GM21576 (cell line): ENCODE measurements at regions not wholly inside any gene's neighbourhood (a gene's known extent, or its start where the extent isn't known, plus 50 kb on each side); places are given as distances from the start of the nearest gene placed in this dataset.

Experiments used
- ATAC-seq: cut with Tn5 transposase; IDR thresholded peaks from one replicate; pipeline ENCODE4 v1.9.1; 2021; ENCODE audit warnings: mild to moderate bottlenecking, moderate library complexity; ENCODE audit not compliant: unreplicated experiment

DNA sequence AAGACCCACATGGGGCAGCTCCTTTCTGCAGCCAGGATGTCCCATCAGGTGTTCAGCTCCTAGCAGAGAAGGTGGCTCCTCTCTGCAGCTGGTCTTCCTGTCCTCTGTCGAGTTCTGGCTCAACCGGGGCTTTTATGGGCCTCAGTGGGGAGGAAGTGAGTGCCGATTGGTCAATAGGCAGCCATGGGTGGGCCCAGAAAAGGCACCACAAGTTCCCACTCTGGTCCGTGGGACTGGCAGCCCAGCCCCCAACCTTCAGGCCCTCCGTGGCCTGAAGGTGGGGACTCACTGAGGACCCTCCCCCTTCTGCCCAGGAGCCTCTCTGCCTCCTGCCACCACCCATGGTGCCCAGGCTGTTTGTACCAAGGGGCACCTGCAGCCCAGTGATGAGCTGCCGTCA, 161.7 kb upstream of the DUSP10 start:
- ATAC-seq: no peak

DNA sequence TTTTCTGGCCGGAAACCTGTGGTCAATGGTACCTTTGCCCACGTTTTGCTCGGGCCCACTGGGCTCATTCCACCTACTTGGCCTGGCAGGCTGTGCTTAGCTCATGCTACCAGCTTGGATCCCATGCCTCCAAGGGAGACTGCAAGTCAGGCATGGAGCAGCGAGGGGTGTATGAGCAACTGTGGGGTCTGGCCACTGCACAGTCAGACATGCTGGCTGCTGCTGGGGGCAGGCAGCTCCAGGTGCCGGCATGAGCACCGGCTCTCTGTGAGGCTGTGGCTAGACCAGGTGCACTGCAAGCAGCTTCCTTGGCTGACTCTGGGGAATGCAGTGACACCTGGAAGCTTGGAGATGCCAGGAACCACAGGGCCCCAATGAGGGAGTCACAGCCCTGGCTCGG, 161.1 kb upstream of the DUSP10 start:
- no peak for ATAC-seq

DNA sequence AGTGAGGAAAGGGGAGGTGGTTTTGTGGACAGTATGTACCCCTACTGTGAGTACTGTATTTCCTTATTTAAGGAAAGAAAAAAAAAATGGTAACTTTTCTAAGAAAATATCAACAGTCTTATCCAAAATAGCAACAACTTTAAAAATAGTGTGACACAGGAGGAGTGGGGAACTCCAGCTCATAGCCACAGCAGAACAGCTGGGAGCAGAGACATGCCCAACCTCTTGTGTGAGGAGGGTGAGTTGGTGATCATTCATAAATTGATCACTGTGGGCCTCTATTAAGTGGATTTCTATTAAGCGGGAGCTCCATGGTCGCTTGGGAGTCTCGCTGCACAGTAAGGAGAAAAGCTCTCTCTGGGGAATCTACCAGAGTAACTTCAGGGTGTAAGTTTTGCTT, 158.8 kb upstream of the DUSP10 start:
- ATAC-seq: no peak

DNA sequence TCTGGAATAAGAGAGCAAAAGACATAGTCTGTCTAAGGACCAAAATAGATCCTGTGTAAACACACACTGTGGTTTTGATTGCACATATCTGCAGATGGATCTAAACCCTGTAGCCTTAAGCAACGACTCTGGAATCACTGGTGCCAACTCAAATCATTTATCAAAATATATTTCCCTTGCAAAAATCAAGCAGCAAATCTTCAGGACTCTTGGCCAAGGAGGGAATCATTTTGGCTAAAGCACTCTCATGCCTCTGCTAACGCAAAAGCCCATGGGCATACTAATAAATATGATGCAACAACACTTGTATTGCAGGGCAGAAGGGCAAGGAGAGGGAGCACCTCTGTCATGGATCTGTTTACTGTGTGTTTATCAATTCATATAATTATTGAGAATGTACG, 155.4 kb upstream of the DUSP10 start:
- ATAC-seq: no peak

DNA sequence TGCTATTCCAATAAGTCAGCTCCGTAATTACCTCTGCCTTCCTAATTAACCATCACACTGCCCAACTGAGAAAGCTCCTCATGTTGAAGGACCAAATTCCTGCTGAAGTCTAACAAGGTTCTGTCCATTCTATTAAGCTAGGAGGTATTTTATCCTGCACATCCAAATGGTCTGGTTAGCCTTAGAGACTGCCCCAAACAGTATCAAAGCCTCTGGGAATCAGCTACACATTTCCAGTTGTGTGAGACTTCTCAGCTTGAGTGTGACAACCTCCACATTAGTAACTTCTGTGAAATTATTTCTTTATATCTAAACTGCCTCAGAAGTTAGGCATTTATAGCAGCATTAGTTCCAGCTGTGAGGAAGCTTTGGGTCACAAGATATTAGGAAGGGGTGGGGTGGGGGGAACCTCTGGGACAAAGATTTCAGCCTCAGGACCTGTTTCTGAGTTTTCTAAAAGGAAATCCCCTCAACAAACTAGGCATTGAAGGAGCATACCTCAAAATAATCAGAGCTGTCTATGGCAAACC, 150.5 kb upstream of the DUSP10 start:
- ATAC-seq: no peak

DNA sequence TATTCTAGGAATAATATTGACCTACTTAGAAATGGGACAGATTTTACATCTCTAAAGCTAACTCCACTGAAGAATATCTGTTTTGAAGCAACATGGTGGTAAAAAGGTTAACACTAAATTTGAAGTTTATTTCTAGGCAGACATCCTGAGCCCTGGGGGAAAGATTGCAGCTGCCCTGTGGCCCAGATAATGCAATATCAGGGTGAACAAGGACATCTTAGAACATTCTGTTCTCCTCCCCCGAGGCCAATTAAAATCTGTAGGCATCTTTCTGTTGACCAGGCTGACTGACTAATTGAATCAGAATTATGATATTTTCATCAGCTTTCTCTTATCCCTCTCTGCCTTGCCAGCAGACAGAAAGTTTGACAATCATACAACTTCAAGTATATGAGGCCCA, 149.8 kb upstream of the DUSP10 start:
- no peak for ATAC-seq

DNA sequence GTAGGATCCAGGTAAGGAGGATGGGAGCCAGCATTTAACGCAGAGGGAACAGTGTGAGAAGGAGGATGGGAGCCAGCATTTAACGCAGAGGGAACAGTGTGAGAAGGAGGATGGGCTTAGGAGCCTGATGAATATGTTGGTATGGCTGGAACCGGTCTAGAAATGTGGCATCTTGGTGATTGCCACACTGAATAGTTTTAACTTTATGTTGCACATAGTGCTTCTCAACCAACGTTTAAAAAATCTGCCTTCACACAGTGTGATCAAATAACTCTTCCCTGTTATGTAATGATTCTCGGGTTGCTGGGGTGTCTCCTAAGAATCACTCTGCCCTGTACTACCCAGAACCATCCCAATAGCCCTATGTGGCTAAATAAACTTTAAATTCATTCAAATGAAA, 146.9 kb upstream of the DUSP10 start:
- ATAC-seq: no peak

DNA sequence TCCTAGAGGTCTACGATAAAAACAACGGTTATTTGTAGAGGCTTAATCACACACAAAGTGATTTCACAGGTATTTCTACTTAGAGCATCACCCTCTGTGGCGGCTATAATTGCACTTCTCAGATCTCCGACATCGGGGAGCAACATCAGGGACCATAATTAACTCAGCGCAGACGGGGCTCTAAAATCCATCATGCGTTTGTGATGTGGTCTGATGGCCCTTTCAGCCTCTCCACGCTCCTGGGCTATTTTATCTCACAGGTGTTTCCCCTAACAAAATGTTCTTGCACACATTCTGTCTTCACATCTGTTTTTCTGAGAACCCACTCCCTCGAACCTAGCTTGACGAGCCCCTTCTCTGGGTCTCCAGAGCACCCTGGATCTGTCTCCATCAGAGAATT, 146.3 kb upstream of the DUSP10 start:
- ATAC-seq: no peak

DNA sequence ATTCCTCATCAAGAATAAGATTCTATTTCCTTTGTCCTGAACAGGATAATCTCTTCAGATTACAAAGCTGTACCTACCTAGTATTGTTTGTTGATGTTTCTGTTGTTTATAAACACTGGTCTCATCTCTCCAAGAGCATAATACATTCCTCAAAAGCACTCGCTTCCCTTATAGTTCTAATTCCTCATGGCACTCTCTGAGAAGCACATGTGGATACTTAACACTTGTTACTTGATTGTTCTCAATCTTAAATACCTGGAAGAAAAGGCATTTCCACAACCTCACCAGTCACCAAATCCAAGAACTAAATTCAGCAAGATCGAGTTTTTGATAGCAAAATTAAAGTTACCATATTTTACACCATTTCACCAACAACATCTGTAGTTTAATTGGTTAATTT, 145.9 kb upstream of the DUSP10 start:
- ATAC-seq: no peak

DNA sequence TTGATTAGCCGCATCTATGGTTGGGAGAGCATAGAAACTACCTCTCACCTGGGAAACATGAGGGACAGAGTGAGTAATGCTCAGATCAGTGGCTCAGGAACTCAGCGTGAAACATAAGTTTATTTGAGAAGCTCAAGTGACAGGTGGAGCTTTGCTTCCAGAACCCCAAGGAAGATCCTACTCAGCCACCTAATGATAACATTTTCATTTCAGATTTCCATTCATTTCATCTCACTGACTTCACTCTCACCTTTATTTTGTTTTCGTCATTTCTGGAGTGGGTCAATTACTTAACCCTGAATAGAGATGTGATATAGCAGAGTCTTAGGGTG, 145.5 kb upstream of the DUSP10 start:
- no peak for ATAC-seq

DNA sequence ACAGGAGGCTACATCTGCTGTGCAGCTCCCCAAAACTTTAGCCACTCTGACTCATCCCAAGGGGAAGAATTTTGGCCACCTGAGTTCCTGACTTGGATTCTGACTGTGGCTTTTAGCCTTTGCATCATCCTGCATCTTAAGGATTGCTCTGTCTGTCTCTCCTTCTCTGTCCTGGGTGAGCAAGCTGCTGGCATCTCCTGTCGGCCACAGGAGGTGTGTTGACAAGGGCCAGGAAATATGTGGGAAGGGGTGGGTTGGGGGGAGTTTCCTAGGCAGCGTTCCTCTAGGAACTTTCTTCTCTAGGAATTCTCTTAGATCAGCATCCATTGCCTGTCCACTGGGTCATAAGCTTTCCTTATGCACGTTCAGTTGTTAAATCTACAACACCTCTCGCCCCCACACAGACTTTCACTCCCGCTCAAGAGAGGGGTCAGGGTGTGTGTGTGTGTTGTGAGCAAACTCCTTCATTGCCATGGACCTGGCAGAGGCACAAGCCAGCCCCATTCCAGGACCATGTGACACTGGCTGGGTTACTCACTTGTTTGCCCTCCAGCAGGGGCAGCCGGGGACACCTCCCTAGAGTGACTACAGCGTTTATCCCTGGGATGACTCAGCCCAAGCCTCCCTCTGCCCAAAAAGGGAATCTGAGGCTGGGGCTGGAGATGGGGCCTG, 145.0 kb upstream of the DUSP10 start:
- no peak for ATAC-seq

DNA sequence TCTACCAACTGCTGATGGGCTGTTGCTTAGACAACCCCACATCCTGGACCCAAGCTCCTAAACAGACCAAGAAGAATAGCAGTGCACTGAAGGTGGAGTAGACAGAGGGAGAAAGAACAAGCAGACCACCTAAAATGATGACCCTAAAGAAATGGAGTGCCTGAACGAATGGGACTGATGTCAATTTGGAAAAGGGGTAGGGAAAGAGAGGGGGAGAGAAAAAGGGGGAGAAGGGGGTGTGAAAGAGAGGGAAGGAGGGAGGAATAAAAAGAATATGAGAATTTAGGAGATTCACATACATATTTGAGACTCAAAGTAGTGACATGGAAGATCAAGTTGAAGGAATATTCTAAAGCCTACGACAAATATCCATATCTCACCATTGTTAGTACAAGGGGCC, 144.4 kb upstream of the DUSP10 start:
- no peak for ATAC-seq

DNA sequence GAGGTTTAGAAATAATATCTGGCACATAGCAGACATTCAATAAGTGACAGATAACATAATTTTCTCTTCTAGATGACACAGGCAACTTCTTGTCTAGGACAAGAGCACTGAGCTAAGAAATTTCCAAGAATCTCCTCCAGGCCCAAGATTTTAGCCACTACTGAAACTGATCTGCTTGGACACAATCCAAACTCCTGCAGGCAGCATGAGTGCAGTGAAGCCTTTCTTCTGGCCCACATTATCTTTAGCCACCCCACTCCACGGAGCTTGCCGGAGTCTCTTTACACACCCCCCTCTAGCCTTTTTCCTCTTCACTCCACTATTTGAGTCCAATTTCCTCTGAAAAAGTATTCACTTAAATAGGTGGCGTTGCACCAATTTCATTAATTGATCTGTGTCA, 142.9 kb upstream of the DUSP10 start:
- no peak for ATAC-seq

DNA sequence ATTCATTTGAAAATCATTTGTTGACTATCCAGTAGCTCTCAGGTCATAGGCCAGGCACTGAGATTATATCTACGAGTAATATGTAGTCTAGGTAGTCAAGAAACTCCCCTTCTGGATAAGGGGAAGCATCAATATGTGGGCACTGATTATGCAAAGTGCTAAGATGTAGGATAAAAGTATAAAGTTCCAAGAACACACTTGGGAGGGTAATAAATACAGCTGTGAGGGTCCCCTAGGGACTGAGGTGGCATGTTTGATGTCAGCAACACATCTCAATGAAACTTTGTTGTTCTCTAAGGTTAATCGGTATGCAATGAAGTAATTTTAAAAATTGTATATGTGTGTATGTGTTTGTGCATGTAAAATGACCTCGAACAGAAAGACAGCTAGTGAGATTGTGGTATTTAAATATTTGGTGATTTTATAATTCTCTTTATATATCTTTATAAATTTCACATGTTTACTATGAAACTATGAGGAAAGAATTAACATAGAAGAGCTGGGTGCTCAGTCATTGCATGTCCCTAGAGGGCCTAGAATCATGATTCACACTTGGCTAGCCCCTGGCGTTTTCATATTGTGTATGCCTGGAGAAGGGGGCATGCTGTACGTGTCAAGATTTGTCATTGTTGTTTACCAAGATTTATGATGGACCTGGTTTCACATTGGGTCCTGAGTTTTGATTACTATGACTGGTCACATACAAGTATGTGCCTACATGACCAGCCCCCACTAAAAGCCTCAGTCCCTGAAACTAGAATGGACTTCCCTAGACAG, 140.1 kb upstream of the DUSP10 start:
- no peak for ATAC-seq

DNA sequence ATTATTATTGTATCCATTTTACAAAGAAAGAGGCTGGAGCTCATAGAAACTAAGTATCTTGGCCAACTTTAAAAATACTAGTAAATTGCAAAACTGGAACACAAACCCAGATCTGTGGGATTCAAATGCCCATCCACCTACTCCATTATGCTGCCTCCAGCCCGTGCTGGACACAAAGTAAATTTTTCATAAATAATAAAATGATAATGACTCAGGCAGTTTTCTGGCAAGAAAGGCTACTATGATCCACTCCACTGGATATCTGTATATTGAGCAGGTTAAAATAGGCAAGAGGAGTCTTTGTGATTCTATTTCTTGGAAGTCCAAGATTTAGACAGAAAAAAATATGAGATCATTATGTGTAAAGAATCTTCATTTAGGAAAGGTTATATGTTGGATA, 138.3 kb upstream of the DUSP10 start:
- ATAC-seq: no peak

DNA sequence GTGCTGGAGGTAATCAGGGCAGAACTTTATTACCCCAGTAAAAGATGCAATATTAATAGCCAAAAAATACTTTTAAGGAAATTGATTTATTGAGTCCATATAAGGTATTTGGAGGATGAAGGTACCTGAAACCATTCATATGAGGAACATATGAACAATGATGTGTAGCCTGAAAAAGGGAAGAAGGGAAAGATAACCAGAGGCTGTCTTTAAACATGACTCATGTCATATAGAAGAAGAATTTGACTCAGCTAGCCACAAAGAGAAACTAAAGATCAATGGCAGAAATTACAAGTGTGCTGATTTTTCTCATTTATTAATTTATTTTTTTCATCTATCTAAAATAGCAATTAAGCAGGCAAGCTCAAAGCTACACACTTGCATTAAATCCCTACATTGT, 136.2 kb upstream of the DUSP10 start:
- peak; percentile 62 for ATAC-seq

DNA sequence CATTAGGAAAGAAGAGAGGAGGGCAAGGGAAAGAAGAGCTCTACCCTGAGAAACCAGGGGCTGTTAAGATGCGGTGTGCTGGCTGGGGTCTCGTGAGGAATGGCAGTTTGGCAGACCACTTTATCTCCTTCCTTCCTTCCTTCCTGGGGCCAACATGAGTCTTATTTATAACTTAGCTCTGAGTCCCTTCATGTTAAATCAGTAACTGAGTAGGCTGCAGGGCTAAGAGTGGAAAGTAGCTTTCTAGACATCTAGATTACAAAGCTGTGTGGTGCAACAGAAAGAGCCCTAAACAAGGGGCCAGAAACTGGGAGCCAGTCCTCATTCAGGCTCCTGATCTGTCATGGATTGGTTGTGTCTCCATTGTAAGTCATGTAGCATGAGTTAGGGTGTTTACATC, 135.4 kb upstream of the DUSP10 start:
- ATAC-seq: no peak

DNA sequence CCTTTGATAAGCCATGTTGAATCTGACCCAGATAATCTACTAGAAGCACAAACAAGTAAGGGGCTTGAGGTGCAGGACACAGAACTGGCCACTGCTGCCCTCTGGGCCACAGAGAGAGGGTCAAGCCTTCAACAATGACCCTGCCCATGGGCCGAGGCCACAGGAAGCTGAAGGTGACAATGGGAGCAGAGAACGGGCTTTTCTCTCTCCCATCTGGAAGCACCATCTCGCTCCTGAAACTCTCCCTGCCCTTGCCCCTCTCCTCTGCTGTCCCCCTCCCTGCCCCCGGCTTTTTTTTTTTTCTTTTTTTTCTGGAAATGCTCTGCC, 133.1 kb upstream of the DUSP10 start:
- no peak for ATAC-seq

DNA sequence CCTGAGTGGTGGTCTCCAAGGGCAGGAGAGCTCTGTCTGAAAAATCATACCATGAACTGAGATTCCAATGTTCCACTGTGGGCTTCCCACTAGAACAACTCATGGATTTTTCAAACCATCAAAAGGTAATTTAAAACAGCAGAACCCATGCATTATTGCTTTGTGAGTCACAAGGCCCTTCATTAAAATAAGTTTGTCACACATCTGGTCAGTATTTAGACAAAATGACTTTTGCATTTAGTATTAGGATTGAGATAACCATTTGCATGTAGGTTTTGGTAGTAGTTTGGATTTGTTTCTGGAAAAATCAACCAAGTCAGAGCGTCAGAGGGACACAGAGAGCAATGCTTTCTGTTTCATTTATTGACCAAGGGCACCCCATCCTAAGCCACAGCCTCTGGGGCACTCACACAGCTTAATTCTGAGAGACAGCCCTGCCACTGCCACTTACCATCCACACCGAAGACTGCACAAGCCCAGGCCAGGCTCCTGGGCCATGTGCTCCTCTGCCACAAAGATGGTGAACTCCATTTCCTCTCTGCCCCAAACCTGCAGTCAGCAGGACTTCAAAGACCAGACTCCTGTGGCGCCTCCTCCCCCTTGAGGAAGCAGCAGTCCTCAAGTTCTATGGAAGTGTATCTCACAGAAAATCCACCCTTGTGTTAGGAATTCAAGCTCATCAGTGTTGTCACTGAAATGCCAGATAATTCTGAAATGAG, 132.6 kb upstream of the DUSP10 start:
- no peak for ATAC-seq

DNA sequence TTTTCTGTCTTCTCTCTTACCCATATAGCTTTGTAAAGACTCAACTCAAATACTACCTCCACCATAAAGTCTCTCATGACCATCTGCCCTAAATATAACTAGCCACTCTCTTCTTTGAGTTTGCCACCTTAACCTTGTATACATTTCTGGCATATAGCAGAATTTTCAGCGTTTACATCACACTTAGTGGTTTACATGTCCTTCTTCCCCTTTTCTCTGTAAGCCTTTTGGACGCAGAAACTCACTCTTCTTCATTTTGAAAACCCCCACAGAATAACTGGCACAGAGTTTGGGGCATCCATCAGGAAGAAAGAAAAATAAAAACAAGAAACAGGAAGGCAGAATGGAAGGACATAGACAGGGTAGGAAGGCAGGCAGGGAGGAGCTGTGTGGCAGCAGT, 131.8 kb upstream of the DUSP10 start:
- no peak for ATAC-seq

DNA sequence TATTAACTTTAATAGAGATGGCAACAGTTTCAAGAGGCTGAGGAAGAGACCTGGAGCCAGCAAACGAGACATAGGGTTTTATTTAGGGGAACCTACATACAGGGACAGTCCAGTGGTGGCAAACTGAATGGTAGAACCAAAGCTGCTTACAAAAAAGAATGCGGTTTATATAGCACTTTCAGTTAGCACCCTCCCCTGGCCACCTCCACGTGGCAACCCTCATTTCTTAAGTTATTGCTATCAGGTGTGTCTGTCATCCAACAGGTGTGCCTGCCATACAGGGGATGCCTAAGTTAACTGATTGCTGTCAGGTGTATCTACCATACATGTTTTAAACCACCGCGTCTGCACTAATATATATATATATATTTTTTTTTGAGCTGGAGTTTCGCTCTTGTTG, 129.2 kb upstream of the DUSP10 start:
- ATAC-seq: no peak

DNA sequence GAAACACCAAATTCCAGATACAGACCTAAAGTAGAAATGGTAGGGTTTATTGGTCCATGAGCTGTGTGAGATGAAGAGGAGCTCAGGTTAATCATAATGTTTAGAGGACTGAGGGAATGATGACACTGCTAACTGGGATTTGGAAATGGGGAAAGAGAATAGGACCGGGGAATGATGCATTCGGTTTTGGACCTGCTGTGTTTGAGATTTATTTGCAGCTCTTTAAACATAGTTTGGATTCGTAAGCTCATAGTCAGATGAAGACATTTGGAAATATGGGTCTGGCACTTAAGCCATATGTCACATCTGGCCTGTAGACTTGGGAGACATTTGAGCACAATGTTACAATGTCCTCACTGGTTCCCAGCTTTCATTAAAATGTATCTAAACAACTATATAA, 127.9 kb upstream of the DUSP10 start:
- ATAC-seq: no peak
